Osteocyte (in vitro differentiated cells): ENCODE measurements at regions not wholly inside any gene's neighbourhood (a gene's known extent, or its start where the extent isn't known, plus 50 kb on each side); places are given as distances from the start of the nearest gene placed in this dataset.

Experiments used
- DNase-seq: peaks from one replicate; pipeline ENCODE4 v3.0.0; 2021; ENCODE audit warnings: mixed read lengths; ENCODE audit not compliant: unreplicated experiment; ENCODE audit errors: extremely low spot score
- H3K27ac Mint-ChIP-seq: one replicate; pipeline ENCODE4 v1.8.0; 2021; ENCODE audit warnings: mild to moderate bottlenecking, mixed read lengths; ENCODE audit not compliant: unreplicated experiment
- H3K27me3 Mint-ChIP-seq: one replicate; pipeline ENCODE4 v1.8.0; 2021; ENCODE audit warnings: mixed read lengths; ENCODE audit not compliant: unreplicated experiment
- H3K36me3 Mint-ChIP-seq: one replicate; pipeline ENCODE4 v1.8.0; 2021; ENCODE audit warnings: mixed read lengths; ENCODE audit not compliant: unreplicated experiment
- H3K4me1 Mint-ChIP-seq: one replicate; pipeline ENCODE4 v1.8.0; 2021; ENCODE audit warnings: mixed read lengths; ENCODE audit not compliant: unreplicated experiment
- H3K4me3 Mint-ChIP-seq: one replicate; pipeline ENCODE4 v1.8.0; 2021; ENCODE audit warnings: mild to moderate bottlenecking, moderate library complexity, mixed read lengths; ENCODE audit not compliant: unreplicated experiment
- H3K9me3 Mint-ChIP-seq: one replicate; pipeline ENCODE4 v1.8.0; 2021; ENCODE audit warnings: mixed read lengths; ENCODE audit not compliant: unreplicated experiment
- CTCF ChIP-seq: fragments of 200-600 bp; sonication (generic); IDR thresholded peaks from 2 replicates; pipeline ENCODE4 v1.5.0; 2021; ENCODE audit warnings: antibody characterized with exemption, mild to moderate bottlenecking, moderate library complexity

DNA sequence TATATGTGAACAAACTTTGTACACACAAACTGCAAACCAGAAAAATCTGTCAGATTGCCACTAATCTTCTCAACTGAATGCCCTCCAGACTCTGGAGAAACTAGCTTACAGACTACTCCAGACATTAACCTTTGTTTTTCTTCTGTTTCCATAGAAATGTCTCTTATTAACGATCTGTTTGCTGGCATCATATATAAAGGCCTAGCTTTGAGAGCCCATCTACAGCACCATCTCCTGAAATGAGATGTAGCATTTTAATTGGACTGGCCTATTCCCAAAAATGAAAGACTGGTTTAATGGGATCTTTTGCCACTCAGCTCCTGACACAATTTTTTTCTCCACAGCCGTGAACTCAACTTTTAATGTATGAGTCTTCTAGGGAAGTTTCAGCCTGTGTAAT lies 266.0 kb upstream of the IL1RAPL1 start:
- H3K9me3 Mint-ChIP-seq = peaks cover 39% of the 10 kb centered on the region
- no peak overlapping the region for H3K27ac Mint-ChIP-seq
- no peaks in the 10 kb centered on the region for H3K27me3 Mint-ChIP-seq
- TF ChIP-seq CTCF = no peak
- H3K4me1 Mint-ChIP-seq = no peaks in the 10 kb centered on the region
- no peak overlapping the region for H3K4me3 Mint-ChIP-seq
- no peak for DNase-seq
- no peaks in the 10 kb centered on the region for H3K36me3 Mint-ChIP-seq

DNA sequence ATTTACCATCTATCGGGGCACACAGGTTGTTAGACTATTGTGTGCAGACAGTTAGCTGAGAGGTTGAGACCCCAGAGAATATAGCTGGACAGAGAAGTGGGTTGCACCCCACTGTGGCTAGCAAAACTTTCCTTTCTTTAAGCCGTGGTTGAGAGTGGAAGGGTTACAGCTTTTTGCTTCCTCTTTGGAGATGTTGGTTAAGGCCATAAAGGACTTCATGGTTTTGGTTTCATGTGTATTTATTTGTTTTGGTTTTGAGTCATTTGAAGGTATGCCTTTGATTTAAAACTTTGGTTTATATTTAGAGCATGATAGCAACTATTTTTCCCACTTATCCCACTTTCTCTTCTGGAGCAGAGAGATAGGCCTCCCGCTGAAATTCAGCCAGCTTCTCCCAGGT lies 274.3 kb upstream of the IL1RAPL1 start:
- Mint-ChIP-seq H3K4me3 (no peak overlapping the region), H3K27me3 (no peaks in the 10 kb centered on the region), H3K9me3 (peaks cover 45% of the 10 kb centered on the region), H3K27ac (no peak overlapping the region), H3K4me1 (no peaks in the 10 kb centered on the region), H3K36me3 (no peaks in the 10 kb centered on the region)
- TF ChIP-seq CTCF = no peak
- no peak for DNase-seq

DNA sequence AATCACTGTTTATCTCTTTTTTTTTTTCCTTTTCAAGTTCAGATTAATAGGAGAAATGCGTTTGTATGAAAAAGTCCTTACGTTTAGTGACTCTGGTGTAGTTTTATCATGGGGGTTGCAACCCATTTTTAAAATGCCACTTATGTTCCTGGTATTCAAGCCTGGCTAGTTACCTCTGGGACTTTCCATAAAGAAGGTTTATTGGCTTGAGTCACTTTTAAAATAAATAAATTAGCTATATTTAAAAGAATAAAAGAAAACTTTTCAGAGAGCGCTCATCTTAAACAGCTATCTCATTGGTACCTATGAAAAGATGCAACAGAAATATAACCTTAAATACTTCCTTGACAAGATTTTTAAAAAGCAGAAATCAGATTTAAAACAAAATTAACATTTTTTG lies 275.0 kb upstream of the IL1RAPL1 start:
- H3K4me1 Mint-ChIP-seq = no peaks in the 10 kb centered on the region
- H3K4me3 Mint-ChIP-seq = no peak overlapping the region
- no peaks in the 10 kb centered on the region for H3K27me3 Mint-ChIP-seq
- no peak for DNase-seq
- no peaks in the 10 kb centered on the region for H3K36me3 Mint-ChIP-seq
- no peak for TF ChIP-seq CTCF
- peaks cover 38% of the 10 kb centered on the region for H3K9me3 Mint-ChIP-seq
- no peak overlapping the region for H3K27ac Mint-ChIP-seq

GRCh38 chrX:28311466-28311865 lies 275.8 kb upstream of the IL1RAPL1 start:
- Mint-ChIP-seq H3K4me3 (no peak overlapping the region), H3K4me1 (no peaks in the 10 kb centered on the region), H3K27me3 (no peaks in the 10 kb centered on the region), H3K27ac (no peak overlapping the region), H3K9me3 (peaks cover 32% of the 10 kb centered on the region), H3K36me3 (no peaks in the 10 kb centered on the region)
- no peak for TF ChIP-seq CTCF
- no peak for DNase-seq

DNA sequence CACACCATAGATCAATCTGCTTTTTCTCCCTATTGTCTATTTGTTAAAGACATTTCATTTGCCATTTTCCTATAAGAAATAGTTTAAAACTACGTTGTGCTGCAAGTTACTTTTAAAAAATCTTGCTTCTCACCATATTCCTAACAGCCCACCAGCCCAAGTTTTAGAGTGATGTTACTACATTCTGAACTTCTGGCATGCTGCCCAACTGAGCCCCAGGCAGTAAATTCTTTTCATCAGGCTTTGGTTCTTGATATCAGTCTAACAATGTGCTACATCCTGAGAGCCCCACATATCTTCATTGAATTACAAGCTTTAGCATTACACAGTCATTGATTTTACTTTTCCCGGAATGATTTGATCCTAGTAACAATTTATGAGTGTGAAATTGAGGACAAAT lies 283.8 kb upstream of the IL1RAPL1 start:
- Mint-ChIP-seq H3K27me3 (no peaks in the 10 kb centered on the region), H3K4me3 (no peak overlapping the region), H3K4me1 (no peaks in the 10 kb centered on the region), H3K27ac (no peak overlapping the region), H3K36me3 (no peaks in the 10 kb centered on the region), H3K9me3 (peaks cover 1% of the 10 kb centered on the region)
- no peak for TF ChIP-seq CTCF
- DNase-seq = no peak
